CD4-positive, CD25-positive, alpha-beta regulatory T cell (primary cell): ENCODE measurements at regions not wholly inside any gene's neighbourhood (a gene's known extent, or its start where the extent isn't known, plus 50 kb on each side); places are given as distances from the start of the nearest gene placed in this dataset.

ENCODE experiments used
- ATAC-seq, 2 donors: fragments of 150-1000 bp; cut with Tn5 transposase; one replicate each; pipeline ENCODE4 v1.10.0; 2021; ENCODE audit warnings: low read depth in 2 of 2, moderate number of reproducible peaks in 2 of 2, moderate library complexity in 1 of 2
- DNase-seq, 3 donors: peaks; one replicate each; pipeline versions ENCODE4 v3.0.0 to v3.0.0-alpha.2; 2012 to 2022; ENCODE audit warnings: mixed read lengths in 1 of 3
- H3K27ac ChIP-seq: one replicate; pipeline ENCODE4 v1.7.0; 2013; ENCODE audit warnings: mild to moderate bottlenecking, low read length; ENCODE audit not compliant: insufficient read depth, poor library complexity, severe bottlenecking
- H3K27me3 ChIP-seq: one replicate; pipeline ENCODE4 v1.7.0; 2013; ENCODE audit warnings: low read length; ENCODE audit not compliant: control insufficient read depth, insufficient read depth
- H3K36me3 ChIP-seq: one replicate; pipeline ENCODE4 v1.7.0; 2013; ENCODE audit warnings: mild to moderate bottlenecking, low read length, moderate library complexity; ENCODE audit not compliant: control insufficient read depth, insufficient read depth
- H3K4me1 ChIP-seq: 2 replicates; pipeline ENCODE4 v1.7.0; 2013; ENCODE audit warnings: mild to moderate bottlenecking, low read length; ENCODE audit not compliant: insufficient read depth, control insufficient read depth, poor library complexity, severe bottlenecking
- H3K4me3 ChIP-seq: one replicate; pipeline ENCODE4 v1.7.0; 2013; ENCODE audit warnings: low read depth, mild to moderate bottlenecking, low read length, moderate library complexity
- H3K9me3 ChIP-seq, 2 experiments: 1 replicate in 1 of 2; 2 replicates in 1 of 2; pipeline ENCODE4 v1.7.0; 2013; ENCODE audit warnings: low read length in 2 of 2, mild to moderate bottlenecking in 1 of 2, moderate library complexity in 1 of 2; ENCODE audit not compliant: control insufficient read depth in 2 of 2
- H3K27ac Mint-ChIP-seq, 3 donors: one replicate each; pipeline ENCODE4 v1.8.0; 2020 to 2022; ENCODE audit warnings: mild to moderate bottlenecking in 3 of 3, mixed read lengths in 3 of 3, moderate library complexity in 2 of 3
- H3K27me3 Mint-ChIP-seq: one replicate; pipeline ENCODE4 v1.8.0; 2022; ENCODE audit warnings: mild to moderate bottlenecking, mixed read lengths
- H3K36me3 Mint-ChIP-seq: one replicate; pipeline ENCODE4 v1.8.0; 2020; ENCODE audit warnings: mixed read lengths
- H3K4me1 Mint-ChIP-seq, 4 donors: one replicate each; pipeline ENCODE4 v1.8.0; 2020 to 2022; ENCODE audit warnings: mixed read lengths in 4 of 4, mild to moderate bottlenecking in 1 of 4
- H3K4me3 Mint-ChIP-seq, 4 donors: one replicate each; pipeline ENCODE4 v1.8.0; 2020 to 2022; ENCODE audit warnings: mild to moderate bottlenecking in 4 of 4, mixed read lengths in 4 of 4, moderate library complexity in 3 of 4
- H3K9me3 Mint-ChIP-seq, 7 donors: one replicate each; pipeline ENCODE4 v1.8.0; 2020 to 2022; ENCODE audit warnings: mixed read lengths in 7 of 7, mild to moderate bottlenecking in 3 of 7, moderate library complexity in 2 of 7

GRCh38 chr2:147739508-147739907, 105.3 kb upstream of the ACVR2A start:
- Mint-ChIP-seq H3K27ac (no peak overlapping the region), H3K4me3 (no peak overlapping the region), H3K27me3 (peaks cover 5% of the 10 kb centered on the region), H3K36me3 (no peaks in the 10 kb centered on the region), H3K4me1 (no peaks in the 10 kb centered on the region), H3K9me3 (peaks cover 0 to 5% (median 0%) of the 10 kb centered on the region in 7 donors)
- Histone ChIP-seq H3K27ac (no peak overlapping the region), H3K9me3 (no peaks in the 10 kb centered on the region), H3K27me3 (no peaks in the 10 kb centered on the region), H3K4me3 (no peak overlapping the region), H3K4me1 (no peaks in the 10 kb centered on the region), H3K36me3 (no peaks in the 10 kb centered on the region)
- ATAC-seq (no peak), DNase-seq (no peak)

- Mint-ChIP-seq H3K4me3 (no peak overlapping the region), H3K36me3 (no peaks in the 10 kb centered on the region), H3K4me1 (no peaks in the 10 kb centered on the region), H3K9me3 (peaks cover 0 to 4% (median 0%) of the 10 kb centered on the region in 7 donors), H3K27me3 (no peaks in the 10 kb centered on the region), H3K27ac (no peak overlapping the region)
- Histone ChIP-seq H3K4me1 (no peaks in the 10 kb centered on the region), H3K36me3 (no peaks in the 10 kb centered on the region), H3K27ac (no peak overlapping the region), H3K27me3 (no peaks in the 10 kb centered on the region), H3K9me3 (no peaks in the 10 kb centered on the region), H3K4me3 (no peak overlapping the region)
- no peak for DNase-seq
- ATAC-seq, result no peak
Measured at GRCh38 chr2:147718831-147719230, 126.0 kb upstream of the ACVR2A start.

GRCh38 chr2:147716906-147717305, 127.9 kb upstream of the ACVR2A start:
- ATAC-seq (no peak), DNase-seq (no peak)
- no peaks in the 10 kb centered on the region for H3K4me1 Mint-ChIP-seq
- Histone ChIP-seq H3K36me3 (no peaks in the 10 kb centered on the region), H3K4me1 (no peaks in the 10 kb centered on the region), H3K4me3 (no peak overlapping the region), H3K27me3 (no peaks in the 10 kb centered on the region), H3K27ac (no peak overlapping the region), H3K9me3 (peaks cover 0 to 4% of the 10 kb centered on the region in 2 experiments)
- peaks cover 0 to 13% (median 9%) of the 10 kb centered on the region in 7 donors for H3K9me3 Mint-ChIP-seq
- H3K36me3 Mint-ChIP-seq, result no peaks in the 10 kb centered on the region
- H3K27me3 Mint-ChIP-seq, result no peaks in the 10 kb centered on the region
- no peak overlapping the region for H3K27ac Mint-ChIP-seq
- no peak overlapping the region for H3K4me3 Mint-ChIP-seq

- H3K27me3 ChIP-seq, result no peaks in the 10 kb centered on the region
- Mint-ChIP-seq H3K4me3 (no peak overlapping the region), H3K4me1 (no peaks in the 10 kb centered on the region), H3K36me3 (peaks cover 3% of the 10 kb centered on the region), H3K27ac (no peak overlapping the region), H3K27me3 (no peaks in the 10 kb centered on the region), H3K9me3 (peaks cover 0 to 20% (median 9%) of the 10 kb centered on the region in 7 donors)
- H3K36me3 ChIP-seq, result no peaks in the 10 kb centered on the region
- H3K27ac ChIP-seq, result no peak overlapping the region
- DNase-seq (no peak), ATAC-seq (no peak)
- H3K4me1 ChIP-seq, result no peaks in the 10 kb centered on the region
- H3K4me3 ChIP-seq, result no peak overlapping the region
- peaks cover 0 to 4% of the 10 kb centered on the region in 2 experiments for H3K9me3 ChIP-seq
Measured at GRCh38 chr2:147715807-147716206, 129.0 kb upstream of the ACVR2A start.

- no peak overlapping the region for H3K27ac Mint-ChIP-seq
- H3K36me3 ChIP-seq, result no peaks in the 10 kb centered on the region
- ATAC-seq (no peak), DNase-seq (no peak)
- no peaks in the 10 kb centered on the region for H3K4me1 Mint-ChIP-seq
- peaks cover 3% of the 10 kb centered on the region for H3K36me3 Mint-ChIP-seq
- H3K4me3 Mint-ChIP-seq, result no peak overlapping the region
- H3K27me3 Mint-ChIP-seq, result no peaks in the 10 kb centered on the region
- no peak overlapping the region for H3K4me3 ChIP-seq
- H3K27ac ChIP-seq, result no peak overlapping the region
- peaks cover 0 to 21% (median 9%) of the 10 kb centered on the region in 7 donors for H3K9me3 Mint-ChIP-seq
- H3K9me3 ChIP-seq, result peaks cover 0 to 4% of the 10 kb centered on the region in 2 experiments
- no peaks in the 10 kb centered on the region for H3K27me3 ChIP-seq
- H3K4me1 ChIP-seq, result no peaks in the 10 kb centered on the region
Measured at GRCh38 chr2:147714582-147714981, 130.2 kb upstream of the ACVR2A start.

- Mint-ChIP-seq H3K27ac (no peak overlapping the region), H3K4me1 (no peaks in the 10 kb centered on the region), H3K4me3 (no peak overlapping the region), H3K36me3 (peaks cover 3% of the 10 kb centered on the region), H3K27me3 (no peaks in the 10 kb centered on the region), H3K9me3 (peaks cover 0 to 21% (median 9%) of the 10 kb centered on the region in 7 donors)
- Histone ChIP-seq H3K27ac (no peak overlapping the region), H3K36me3 (no peaks in the 10 kb centered on the region), H3K27me3 (no peaks in the 10 kb centered on the region), H3K4me3 (no peak overlapping the region), H3K9me3 (peaks cover 0 to 4% of the 10 kb centered on the region in 2 experiments), H3K4me1 (no peaks in the 10 kb centered on the region)
- no peak for DNase-seq
- no peak for ATAC-seq
Measured at GRCh38 chr2:147713349-147713748, 131.5 kb upstream of the ACVR2A start.

GRCh38 chr2:147712051-147712450, 132.8 kb upstream of the ACVR2A start:
- no peak overlapping the region for H3K4me3 ChIP-seq
- no peaks in the 10 kb centered on the region for H3K27me3 Mint-ChIP-seq
- peaks cover 0 to 4% of the 10 kb centered on the region in 2 experiments for H3K9me3 ChIP-seq
- peaks cover 0 to 21% (median 13%) of the 10 kb centered on the region in 7 donors for H3K9me3 Mint-ChIP-seq
- no peak overlapping the region for H3K27ac ChIP-seq
- H3K36me3 ChIP-seq, result no peaks in the 10 kb centered on the region
- H3K27me3 ChIP-seq, result no peaks in the 10 kb centered on the region
- no peak overlapping the region for H3K4me3 Mint-ChIP-seq
- DNase-seq (no peak), ATAC-seq (no peak)
- no peaks in the 10 kb centered on the region for H3K4me1 ChIP-seq
- peaks cover 3% of the 10 kb centered on the region for H3K36me3 Mint-ChIP-seq
- no peaks in the 10 kb centered on the region for H3K4me1 Mint-ChIP-seq
- H3K27ac Mint-ChIP-seq, result no peak overlapping the region

- no peak overlapping the region for H3K4me3 Mint-ChIP-seq
- DNase-seq, result no peak
- H3K9me3 Mint-ChIP-seq, result peaks cover 0 to 21% (median 13%) of the 10 kb centered on the region in 7 donors
- H3K27ac ChIP-seq, result no peak overlapping the region
- no peaks in the 10 kb centered on the region for H3K36me3 ChIP-seq
- H3K4me1 Mint-ChIP-seq, result no peaks in the 10 kb centered on the region
- no peak overlapping the region for H3K4me3 ChIP-seq
- no peak for ATAC-seq
- H3K27me3 Mint-ChIP-seq, result no peaks in the 10 kb centered on the region
- no peaks in the 10 kb centered on the region for H3K4me1 ChIP-seq
- peaks cover 3% of the 10 kb centered on the region for H3K36me3 Mint-ChIP-seq
- no peak overlapping the region for H3K27ac Mint-ChIP-seq
- peaks cover 0 to 4% of the 10 kb centered on the region in 2 experiments for H3K9me3 ChIP-seq
- no peaks in the 10 kb centered on the region for H3K27me3 ChIP-seq
Measured at GRCh38 chr2:147711031-147711430, 133.8 kb upstream of the ACVR2A start.
